Fibroblast of the aortic adventitia (primary cell): ENCODE measurements at regions not wholly inside any gene's neighbourhood (a gene's known extent, or its start where the extent isn't known, plus 50 kb on each side); places are given as distances from the start of the nearest gene placed in this dataset.

Experiments
- DNase-seq: peaks from one replicate; pipeline ENCODE4 v3.0.0-alpha.2; 2010; ENCODE audit warnings: low read depth
- H3K4me3 ChIP-seq: 2 replicates; pipeline ENCODE4 v1.5.1; 2011; ENCODE audit warnings: low read depth, mild to moderate bottlenecking, control low read depth, low read length, moderate library complexity
- TF ChIP-seq, protein P1 (sequence below): IDR thresholded peaks from 2 replicates; pipeline ENCODE4 v1.5.1; 2011; ENCODE audit warnings: mild to moderate bottlenecking, low read length, control low read depth, inconsistent platforms; ENCODE audit not compliant: insufficient read depth

DNA sequence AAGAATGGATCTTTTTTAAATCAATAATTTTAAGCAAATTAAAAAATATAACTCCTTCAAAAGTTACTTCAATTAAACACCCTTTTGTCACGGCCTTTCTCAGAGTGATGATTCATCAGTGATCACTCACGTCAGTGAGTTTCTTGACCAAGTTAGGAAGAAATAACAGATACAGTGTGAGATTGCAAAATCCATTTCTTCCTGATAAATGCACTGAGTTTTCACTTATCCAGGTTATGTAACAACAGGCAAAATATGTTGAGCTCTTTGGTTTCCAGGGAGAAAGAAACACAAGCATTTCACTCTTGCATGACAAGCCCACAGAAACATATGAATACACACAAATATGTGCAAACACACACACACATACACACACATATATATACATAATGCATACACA lies 195.9 kb upstream of the CYRIA start:
- DNase-seq = no peak
- no peak overlapping the region for H3K4me3 ChIP-seq
- TF ChIP-seq, protein P1, sequence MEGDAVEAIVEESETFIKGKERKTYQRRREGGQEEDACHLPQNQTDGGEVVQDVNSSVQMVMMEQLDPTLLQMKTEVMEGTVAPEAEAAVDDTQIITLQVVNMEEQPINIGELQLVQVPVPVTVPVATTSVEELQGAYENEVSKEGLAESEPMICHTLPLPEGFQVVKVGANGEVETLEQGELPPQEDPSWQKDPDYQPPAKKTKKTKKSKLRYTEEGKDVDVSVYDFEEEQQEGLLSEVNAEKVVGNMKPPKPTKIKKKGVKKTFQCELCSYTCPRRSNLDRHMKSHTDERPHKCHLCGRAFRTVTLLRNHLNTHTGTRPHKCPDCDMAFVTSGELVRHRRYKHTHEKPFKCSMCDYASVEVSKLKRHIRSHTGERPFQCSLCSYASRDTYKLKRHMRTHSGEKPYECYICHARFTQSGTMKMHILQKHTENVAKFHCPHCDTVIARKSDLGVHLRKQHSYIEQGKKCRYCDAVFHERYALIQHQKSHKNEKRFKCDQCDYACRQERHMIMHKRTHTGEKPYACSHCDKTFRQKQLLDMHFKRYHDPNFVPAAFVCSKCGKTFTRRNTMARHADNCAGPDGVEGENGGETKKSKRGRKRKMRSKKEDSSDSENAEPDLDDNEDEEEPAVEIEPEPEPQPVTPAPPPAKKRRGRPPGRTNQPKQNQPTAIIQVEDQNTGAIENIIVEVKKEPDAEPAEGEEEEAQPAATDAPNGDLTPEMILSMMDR = no peak

DNA sequence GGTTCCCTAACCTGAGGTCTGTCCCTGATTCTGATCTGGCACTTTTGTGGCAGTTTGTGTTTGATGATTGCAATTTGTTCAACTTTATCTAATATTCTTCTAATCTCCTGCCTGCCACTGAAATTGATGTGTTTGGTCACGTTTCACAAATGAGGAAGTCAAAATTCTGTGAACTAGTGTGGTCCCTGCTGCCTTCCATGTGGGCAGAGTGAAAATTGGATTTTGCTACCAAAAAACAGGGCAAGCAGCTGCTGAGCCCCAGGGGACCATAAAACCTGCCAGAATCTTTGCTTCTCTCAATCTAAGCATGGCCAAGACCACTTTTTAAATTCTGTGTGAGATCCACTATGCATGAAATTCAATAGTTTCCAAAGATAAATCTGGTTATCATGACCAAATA lies 195.5 kb upstream of the CYRIA start:
- H3K4me3 ChIP-seq = no peak overlapping the region
- TF ChIP-seq, protein P1 = no peak
- DNase-seq = no peak

DNA sequence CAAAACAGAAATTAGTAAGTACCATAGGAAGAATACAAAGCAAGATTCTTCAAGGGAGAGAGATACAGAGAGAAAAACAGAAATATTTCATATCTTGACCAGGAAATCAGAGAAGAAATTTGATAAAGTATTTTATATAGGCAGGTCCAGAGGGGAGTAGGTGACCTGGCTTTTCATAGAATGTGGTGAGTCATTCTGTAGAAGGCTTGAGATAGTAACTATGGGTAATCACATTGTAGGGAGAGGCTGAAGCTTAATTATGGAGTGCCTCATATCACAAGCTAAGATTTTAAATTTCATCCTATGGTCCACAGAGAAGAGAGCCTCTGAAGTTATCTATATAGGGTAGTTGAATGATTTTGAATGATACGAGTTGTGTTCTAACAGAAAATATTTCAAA lies 195.0 kb upstream of the CYRIA start:
- H3K4me3 ChIP-seq = no peak overlapping the region
- no peak for DNase-seq
- TF ChIP-seq, protein P1 = no peak

DNA sequence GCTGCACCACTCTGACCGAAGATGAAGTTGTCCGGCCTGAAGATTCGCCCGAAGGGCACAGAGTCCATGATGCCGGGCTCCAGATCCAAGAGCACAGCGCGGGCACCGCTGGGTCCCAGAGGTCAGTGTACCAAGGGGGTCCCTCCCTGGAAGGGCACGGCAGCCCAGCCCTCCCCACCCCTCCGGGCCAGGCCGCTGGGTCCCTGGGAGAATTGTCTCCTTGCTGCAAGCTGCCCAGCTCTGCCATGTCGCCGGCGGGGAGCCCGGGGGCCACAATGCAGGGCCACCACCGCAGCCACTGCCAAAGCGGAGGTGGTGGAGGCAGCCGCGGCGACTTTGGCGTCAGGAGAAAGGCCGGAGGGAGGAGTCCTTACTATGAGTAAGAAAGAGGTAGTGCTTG lies 189.5 kb upstream of the CYRIA start:
- TF ChIP-seq, protein P1 = no peak
- DNase-seq = no peak
- H3K4me3 ChIP-seq = no peak overlapping the region

DNA sequence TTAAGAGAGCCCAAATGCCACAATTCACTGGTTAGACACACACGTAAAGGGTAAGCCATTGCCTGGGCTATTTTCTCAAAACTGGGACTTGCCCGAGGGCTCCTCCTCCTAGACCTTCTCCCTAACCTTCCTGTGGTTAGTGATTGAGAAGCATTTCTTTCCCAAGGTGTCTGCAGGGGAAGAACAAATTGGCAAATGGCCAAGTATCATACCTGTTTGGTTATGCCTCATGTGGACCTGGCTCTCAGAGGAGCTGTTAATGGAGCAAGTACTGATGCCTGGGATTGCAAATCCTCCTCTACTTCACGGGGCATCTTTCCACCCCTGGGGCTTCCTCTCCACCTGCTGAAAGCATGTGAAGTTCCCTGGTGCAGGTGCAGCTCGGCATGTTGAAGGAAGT lies 187.5 kb upstream of the CYRIA start:
- H3K4me3 ChIP-seq = no peak overlapping the region
- DNase-seq = no peak
- TF ChIP-seq, protein P1 = no peak

DNA sequence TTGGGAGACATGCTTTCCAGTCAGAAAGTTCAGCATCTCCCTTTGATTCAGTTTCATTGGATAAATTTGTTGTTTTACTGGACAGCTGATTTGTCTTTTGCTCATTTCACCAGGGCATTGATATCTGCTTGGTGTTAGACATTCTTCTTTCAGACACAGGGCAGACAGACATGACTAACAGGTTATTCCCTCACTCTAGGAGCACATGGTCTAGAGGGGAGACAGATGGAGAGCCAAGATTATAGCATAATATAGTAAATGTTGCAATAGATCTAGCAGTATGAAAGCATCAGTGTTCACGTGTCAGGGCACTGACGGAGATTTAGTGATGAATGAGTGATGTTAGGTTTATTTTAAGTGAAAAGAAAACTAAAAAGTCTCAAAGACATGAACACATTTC lies 187.0 kb upstream of the CYRIA start:
- DNase-seq = no peak
- H3K4me3 ChIP-seq = no peak overlapping the region
- TF ChIP-seq, protein P1 = no peak

DNA sequence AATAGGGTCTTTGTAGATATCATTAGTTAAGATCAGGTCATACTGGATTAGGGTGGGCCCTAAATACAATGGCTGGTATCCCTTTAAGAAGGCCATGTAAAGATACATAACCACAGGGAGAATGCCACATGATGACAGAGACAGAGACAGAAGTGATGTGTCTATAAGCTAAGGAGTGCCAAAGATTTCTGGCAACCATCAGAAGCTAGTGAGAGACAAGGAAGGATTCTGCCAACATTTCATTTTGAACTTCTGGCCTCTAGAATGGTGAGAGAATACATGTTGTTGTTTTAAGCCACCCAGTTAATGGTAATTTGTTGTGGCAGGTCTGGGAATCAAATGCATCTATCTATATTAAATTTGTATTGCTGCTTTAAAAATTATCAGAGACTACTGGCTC lies 185.5 kb upstream of the CYRIA start:
- no peak overlapping the region for H3K4me3 ChIP-seq
- no peak for DNase-seq
- TF ChIP-seq, protein P1 = no peak
